ENCODE measurements at regions not wholly inside any gene's neighbourhood (a gene's known extent, or its start where the extent isn't known, plus 50 kb on each side); places are given as distances from the start of the nearest gene placed in this dataset.

- Histone ChIP-seq H3K79me1 (ENCODE audit: low read length) (no peaks in the 10 kb centered on the region), H4K12ac (ENCODE audit: low read depth, low read length) (no peak overlapping the region), H2AK5ac (ENCODE audit: low read length) (no peak overlapping the region), H3K4me2 (ENCODE audit: low read length) (no peak overlapping the region), H3K79me2 (ENCODE audit: control insufficient read depth, insufficient read depth, low read length, poor library complexity) (no peaks in the 10 kb centered on the region), H3K36me3 (ENCODE audit: control insufficient read depth in 1 of 2, insufficient read depth in 2 of 2, low read length in 2 of 2) (no peaks in the 10 kb centered on the region), H3K4ac (ENCODE audit: low read depth, low read length) (no peak overlapping the region), H4K8ac (ENCODE audit: low read depth, low read length) (no peak overlapping the region), H3K9ac (ENCODE audit: low read length) (no peak overlapping the region), H3K23ac (ENCODE audit: low read length) (no peak overlapping the region), H2BK12ac (ENCODE audit: low read length) (no peak overlapping the region), H3K27ac (ENCODE audit: low read depth, low read length) (no peak overlapping the region), H2BK5ac (ENCODE audit: low read depth, low read length, poor library complexity) (no peak overlapping the region), H3K27me3 (ENCODE audit: insufficient read depth, low read length) (no peaks in the 10 kb centered on the region), H3K14ac (ENCODE audit: low read length) (no peak overlapping the region), H3K4me1 (ENCODE audit: control insufficient read depth in 1 of 2, insufficient read depth in 2 of 2, low read length in 2 of 2) (peaks cover 0 to 2% of the 10 kb centered on the region in 2 experiments), H3K18ac (ENCODE audit: low read length) (no peak overlapping the region), H4K91ac (ENCODE audit: low read depth, low read length) (no peak overlapping the region), H3K9me3 (ENCODE audit: insufficient read depth, low read depth, low read length) (no peaks in the 10 kb centered on the region), H2AFZ (ENCODE audit: insufficient read depth, low read length, poor library complexity) (no peak overlapping the region), H3K4me3 (ENCODE audit: low read depth, low read length) (no peak overlapping the region), H2BK120ac (ENCODE audit: insufficient read depth, low read length, poor library complexity) (no peak overlapping the region)
- no peak for DNase-seq
- whole genome bisulfite sequencing (ENCODE audit: extremely low coverage, insufficient coverage, insufficient read length) = no CpG with 5 or more reads among the region's 4 CpGs
Observed at GRCh38 chr10:125485665-125486064, 197.3 kb downstream of the TEX36 start.

GRCh38 chr10:125484035-125484732, 198.8 kb downstream of the TEX36 start:
- Histone ChIP-seq H3K4ac (ENCODE audit: low read depth, low read length) (no peak overlapping the region), H3K4me2 (ENCODE audit: low read length) (no peak overlapping the region), H3K27ac (ENCODE audit: low read depth, low read length) (no peak overlapping the region), H3K18ac (ENCODE audit: low read length) (no peak overlapping the region), H3K4me1 (ENCODE audit: control insufficient read depth in 1 of 2, insufficient read depth in 2 of 2, low read length in 2 of 2) (peaks cover 0 to 2% of the 10 kb centered on the region in 2 experiments), H2BK12ac (ENCODE audit: low read length) (no peak overlapping the region), H4K12ac (ENCODE audit: low read depth, low read length) (no peak overlapping the region), H4K8ac (ENCODE audit: low read depth, low read length) (no peak overlapping the region), H2BK120ac (ENCODE audit: insufficient read depth, low read length, poor library complexity) (no peak overlapping the region), H3K27me3 (ENCODE audit: insufficient read depth, low read length) (no peaks in the 10 kb centered on the region), H2BK5ac (ENCODE audit: low read depth, low read length, poor library complexity) (no peak overlapping the region), H4K91ac (ENCODE audit: low read depth, low read length) (no peak overlapping the region), H3K14ac (ENCODE audit: low read length) (no peak overlapping the region), H3K23ac (ENCODE audit: low read length) (no peak overlapping the region), H3K4me3 (ENCODE audit: low read depth, low read length) (no peak overlapping the region), H3K36me3 (ENCODE audit: control insufficient read depth in 1 of 2, insufficient read depth in 2 of 2, low read length in 2 of 2) (no peaks in the 10 kb centered on the region), H3K9me3 (ENCODE audit: insufficient read depth, low read depth, low read length) (no peaks in the 10 kb centered on the region), H2AK5ac (ENCODE audit: low read length) (no peak overlapping the region), H2AFZ (ENCODE audit: insufficient read depth, low read length, poor library complexity) (no peak overlapping the region), H3K79me2 (ENCODE audit: control insufficient read depth, insufficient read depth, low read length, poor library complexity) (no peaks in the 10 kb centered on the region), H3K79me1 (ENCODE audit: low read length) (no peaks in the 10 kb centered on the region), H3K9ac (ENCODE audit: low read length) (no peak overlapping the region)
- no CpG with 5 or more reads among the region's 1 CpG for WGBS (ENCODE audit: extremely low coverage, insufficient coverage, insufficient read length)
- DNase-seq = no peak

GRCh38 chr10:125482637-125483036, 200.3 kb downstream of the TEX36 start:
- Histone ChIP-seq H2BK120ac (ENCODE audit: insufficient read depth, low read length, poor library complexity) (no peak overlapping the region), H3K79me2 (ENCODE audit: control insufficient read depth, insufficient read depth, low read length, poor library complexity) (no peaks in the 10 kb centered on the region), H3K18ac (ENCODE audit: low read length) (no peak overlapping the region), H4K12ac (ENCODE audit: low read depth, low read length) (no peak overlapping the region), H3K14ac (ENCODE audit: low read length) (no peak overlapping the region), H3K23ac (ENCODE audit: low read length) (no peak overlapping the region), H3K9ac (ENCODE audit: low read length) (no peak overlapping the region), H2BK12ac (ENCODE audit: low read length) (no peak overlapping the region), H3K4me2 (ENCODE audit: low read length) (no peak overlapping the region), H4K91ac (ENCODE audit: low read depth, low read length) (no peak overlapping the region), H3K9me3 (ENCODE audit: insufficient read depth, low read depth, low read length) (no peaks in the 10 kb centered on the region), H4K8ac (ENCODE audit: low read depth, low read length) (no peak overlapping the region), H3K4ac (ENCODE audit: low read depth, low read length) (no peak overlapping the region), H3K4me1 (ENCODE audit: control insufficient read depth in 1 of 2, insufficient read depth in 2 of 2, low read length in 2 of 2) (peaks cover 0 to 2% of the 10 kb centered on the region in 2 experiments), H2BK5ac (ENCODE audit: low read depth, low read length, poor library complexity) (no peak overlapping the region), H3K4me3 (ENCODE audit: low read depth, low read length) (no peak overlapping the region), H3K36me3 (ENCODE audit: control insufficient read depth in 1 of 2, insufficient read depth in 2 of 2, low read length in 2 of 2) (no peaks in the 10 kb centered on the region), H2AK5ac (ENCODE audit: low read length) (no peak overlapping the region), H3K27ac (ENCODE audit: low read depth, low read length) (no peak overlapping the region), H3K79me1 (ENCODE audit: low read length) (no peaks in the 10 kb centered on the region), H2AFZ (ENCODE audit: insufficient read depth, low read length, poor library complexity) (no peak overlapping the region), H3K27me3 (ENCODE audit: insufficient read depth, low read length) (no peaks in the 10 kb centered on the region)
- no CpG with 5 or more reads among the region's 5 CpGs for WGBS (ENCODE audit: extremely low coverage, insufficient coverage, insufficient read length)
- DNase-seq = no peak

- no peak overlapping the region for H2AK5ac ChIP-seq (ENCODE audit: low read length)
- H3K79me1 ChIP-seq (ENCODE audit: low read length) = no peaks in the 10 kb centered on the region
- no peak overlapping the region for H3K27ac ChIP-seq (ENCODE audit: low read depth, low read length)
- H3K27me3 ChIP-seq (ENCODE audit: insufficient read depth, low read length) = no peaks in the 10 kb centered on the region
- no peak overlapping the region for H2BK120ac ChIP-seq (ENCODE audit: insufficient read depth, low read length, poor library complexity)
- peaks cover 0 to 2% of the 10 kb centered on the region in 2 experiments for H3K4me1 ChIP-seq (ENCODE audit: control insufficient read depth in 1 of 2, insufficient read depth in 2 of 2, low read length in 2 of 2)
- H3K36me3 ChIP-seq (ENCODE audit: control insufficient read depth in 1 of 2, insufficient read depth in 2 of 2, low read length in 2 of 2) = no peaks in the 10 kb centered on the region
- no peak overlapping the region for H3K4me3 ChIP-seq (ENCODE audit: low read depth, low read length)
- no peak overlapping the region for H2BK5ac ChIP-seq (ENCODE audit: low read depth, low read length, poor library complexity)
- H3K4me2 ChIP-seq (ENCODE audit: low read length) = no peak overlapping the region
- no peaks in the 10 kb centered on the region for H3K9me3 ChIP-seq (ENCODE audit: insufficient read depth, low read depth, low read length)
- no peak for DNase-seq
- no peak overlapping the region for H2BK12ac ChIP-seq (ENCODE audit: low read length)
- no peak overlapping the region for H2AFZ ChIP-seq (ENCODE audit: insufficient read depth, low read length, poor library complexity)
- H3K23ac ChIP-seq (ENCODE audit: low read length) = no peak overlapping the region
- no peak overlapping the region for H3K9ac ChIP-seq (ENCODE audit: low read length)
- H3K79me2 ChIP-seq (ENCODE audit: control insufficient read depth, insufficient read depth, low read length, poor library complexity) = no peaks in the 10 kb centered on the region
- H3K4ac ChIP-seq (ENCODE audit: low read depth, low read length) = no peak overlapping the region
- H4K8ac ChIP-seq (ENCODE audit: low read depth, low read length) = no peak overlapping the region
- no peak overlapping the region for H4K12ac ChIP-seq (ENCODE audit: low read depth, low read length)
- no peak overlapping the region for H4K91ac ChIP-seq (ENCODE audit: low read depth, low read length)
- no CpG with 5 or more reads among the region's 2 CpGs for WGBS (ENCODE audit: extremely low coverage, insufficient coverage, insufficient read length)
- H3K14ac ChIP-seq (ENCODE audit: low read length) = no peak overlapping the region
- H3K18ac ChIP-seq (ENCODE audit: low read length) = no peak overlapping the region
Observed at GRCh38 chr10:125482108-125482507, 200.9 kb downstream of the TEX36 start.
